ENCODE measurements at regions not wholly inside any gene's neighbourhood (a gene's known extent, or its start where the extent isn't known, plus 50 kb on each side); places are given as distances from the start of the nearest gene placed in this dataset.
"Not testable (repeated sequence)": the region's sequence is repeated elsewhere in the genome, so short reads cannot be mapped to it uniquely, and the experiment has no call there.

DNA sequence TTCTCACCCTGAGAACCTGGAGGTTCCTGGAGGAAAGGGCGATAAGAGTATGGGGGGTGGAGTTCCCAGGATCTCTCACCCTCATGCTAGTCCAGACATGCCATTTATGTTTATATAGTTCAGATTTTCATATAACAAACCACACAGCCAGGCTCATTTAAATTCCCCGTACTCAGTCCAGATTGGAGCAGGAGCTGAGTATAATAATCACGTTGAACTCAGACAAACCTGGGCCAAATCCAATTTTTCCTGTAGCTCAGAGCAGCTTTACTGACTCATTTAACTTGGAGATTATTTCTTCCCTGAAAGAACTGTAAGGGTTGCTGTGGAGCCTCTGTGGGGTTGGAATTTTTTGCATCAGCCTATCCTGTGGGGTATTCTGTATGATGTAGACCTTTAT lies 660.8 kb downstream of the TMEM121 start:
- no peak for DNase-seq (ENCODE audit: low read depth)
- no peak overlapping the region for H3K4me3 ChIP-seq (ENCODE audit: low read length)
- TF ChIP-seq, protein P1, sequence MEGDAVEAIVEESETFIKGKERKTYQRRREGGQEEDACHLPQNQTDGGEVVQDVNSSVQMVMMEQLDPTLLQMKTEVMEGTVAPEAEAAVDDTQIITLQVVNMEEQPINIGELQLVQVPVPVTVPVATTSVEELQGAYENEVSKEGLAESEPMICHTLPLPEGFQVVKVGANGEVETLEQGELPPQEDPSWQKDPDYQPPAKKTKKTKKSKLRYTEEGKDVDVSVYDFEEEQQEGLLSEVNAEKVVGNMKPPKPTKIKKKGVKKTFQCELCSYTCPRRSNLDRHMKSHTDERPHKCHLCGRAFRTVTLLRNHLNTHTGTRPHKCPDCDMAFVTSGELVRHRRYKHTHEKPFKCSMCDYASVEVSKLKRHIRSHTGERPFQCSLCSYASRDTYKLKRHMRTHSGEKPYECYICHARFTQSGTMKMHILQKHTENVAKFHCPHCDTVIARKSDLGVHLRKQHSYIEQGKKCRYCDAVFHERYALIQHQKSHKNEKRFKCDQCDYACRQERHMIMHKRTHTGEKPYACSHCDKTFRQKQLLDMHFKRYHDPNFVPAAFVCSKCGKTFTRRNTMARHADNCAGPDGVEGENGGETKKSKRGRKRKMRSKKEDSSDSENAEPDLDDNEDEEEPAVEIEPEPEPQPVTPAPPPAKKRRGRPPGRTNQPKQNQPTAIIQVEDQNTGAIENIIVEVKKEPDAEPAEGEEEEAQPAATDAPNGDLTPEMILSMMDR (conservative IDR thresholded peaks at IDR 0.05; ENCODE audit: low read depth, low read length): no peak

DNA sequence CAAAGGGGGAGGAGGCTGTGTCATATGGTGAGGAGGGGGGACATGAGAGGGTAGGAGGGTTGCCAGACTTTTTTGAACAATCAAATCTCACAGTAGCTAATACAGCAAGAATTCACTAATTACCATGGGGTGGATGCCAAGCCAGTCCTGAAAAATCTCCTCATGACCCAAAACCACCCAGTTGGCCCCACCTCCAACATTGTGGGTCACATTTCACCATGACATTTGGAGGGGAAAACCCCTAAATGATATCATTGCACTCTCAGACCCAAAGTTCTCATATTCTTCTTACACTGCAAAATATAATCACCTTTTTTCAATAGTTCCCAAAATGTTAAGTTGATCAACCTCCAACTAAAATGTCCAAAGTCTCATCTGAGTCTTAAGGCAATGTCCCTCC lies 666.3 kb downstream of the TMEM121 start:
- DNase-seq (ENCODE audit: low read depth): not testable (repeated sequence)

DNA sequence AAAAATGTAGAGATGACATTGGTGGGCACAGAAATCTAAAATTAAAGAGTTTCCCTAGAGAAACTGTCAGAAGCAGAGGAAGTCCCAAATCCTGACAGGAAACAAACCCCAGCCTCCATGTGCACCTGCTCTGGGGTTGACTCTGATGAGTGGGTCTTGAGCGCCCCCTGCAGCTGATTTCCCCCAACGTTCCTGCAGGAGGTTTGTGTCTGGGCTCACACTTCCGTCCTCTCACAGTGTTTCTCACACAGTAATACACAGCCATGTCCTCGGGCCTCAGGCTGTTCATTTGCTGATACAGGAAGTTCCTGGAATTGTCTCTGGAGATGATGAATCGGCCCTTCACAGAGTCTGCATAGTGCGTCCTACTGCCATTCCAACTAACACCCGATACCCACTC lies 670.1 kb downstream of the TMEM121 start:
- DNase-seq (ENCODE audit: low read depth); H3K4me3 ChIP-seq (ENCODE audit: low read length): not testable (repeated sequence)

More for the DNA sequence above, 666.3 kb downstream of the TMEM121 start:
- not testable (repeated sequence) for H3K4me3 ChIP-seq (ENCODE audit: low read length)

DNA sequence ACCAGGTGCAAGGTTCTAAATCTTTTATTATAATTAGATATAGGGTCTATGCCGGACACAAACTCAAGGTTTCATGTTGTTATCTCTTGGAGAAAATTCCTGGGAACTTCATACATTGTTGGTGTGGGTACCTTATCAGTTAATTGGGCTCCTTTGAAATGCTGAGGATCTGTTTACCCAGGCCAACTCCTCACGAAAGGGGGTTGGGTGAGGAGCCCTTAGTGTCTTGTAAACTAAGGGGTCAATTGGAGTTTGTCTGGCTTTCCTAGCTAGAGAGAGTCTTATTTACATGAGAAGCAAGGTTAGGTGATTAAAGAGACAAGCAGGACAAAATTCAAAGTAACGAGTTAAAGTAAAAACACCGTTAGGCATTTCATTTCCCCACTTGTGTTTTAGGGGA lies 670.9 kb downstream of the TMEM121 start:
- not testable (repeated sequence) for DNase-seq (ENCODE audit: low read depth); H3K4me3 ChIP-seq (ENCODE audit: low read length)

DNA sequence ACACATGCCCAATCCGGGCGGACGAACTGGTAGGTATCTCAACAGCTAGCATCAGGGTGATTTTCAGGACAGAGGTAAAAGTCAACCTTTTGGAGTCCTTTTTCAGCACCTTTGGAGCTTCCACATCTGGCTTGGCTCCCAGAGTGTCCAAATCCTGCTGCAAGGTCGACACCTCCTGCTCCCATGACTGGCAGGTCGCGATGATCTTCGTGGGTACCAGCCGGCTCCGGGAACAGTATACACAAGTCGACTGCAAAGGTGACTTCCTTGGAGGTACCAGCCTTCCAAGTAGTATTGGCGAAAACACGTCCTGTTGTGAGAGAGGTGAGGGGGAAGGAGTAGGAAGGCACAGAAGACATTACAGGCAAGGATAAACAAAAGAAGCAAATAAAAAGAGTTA lies 672.7 kb downstream of the TMEM121 start:
- DNase-seq (ENCODE audit: low read depth): no peak
- no peak overlapping the region for H3K4me3 ChIP-seq (ENCODE audit: low read length)
- TF ChIP-seq, protein P1 (conservative IDR thresholded peaks at IDR 0.05; ENCODE audit: low read depth, low read length): no peak

DNA sequence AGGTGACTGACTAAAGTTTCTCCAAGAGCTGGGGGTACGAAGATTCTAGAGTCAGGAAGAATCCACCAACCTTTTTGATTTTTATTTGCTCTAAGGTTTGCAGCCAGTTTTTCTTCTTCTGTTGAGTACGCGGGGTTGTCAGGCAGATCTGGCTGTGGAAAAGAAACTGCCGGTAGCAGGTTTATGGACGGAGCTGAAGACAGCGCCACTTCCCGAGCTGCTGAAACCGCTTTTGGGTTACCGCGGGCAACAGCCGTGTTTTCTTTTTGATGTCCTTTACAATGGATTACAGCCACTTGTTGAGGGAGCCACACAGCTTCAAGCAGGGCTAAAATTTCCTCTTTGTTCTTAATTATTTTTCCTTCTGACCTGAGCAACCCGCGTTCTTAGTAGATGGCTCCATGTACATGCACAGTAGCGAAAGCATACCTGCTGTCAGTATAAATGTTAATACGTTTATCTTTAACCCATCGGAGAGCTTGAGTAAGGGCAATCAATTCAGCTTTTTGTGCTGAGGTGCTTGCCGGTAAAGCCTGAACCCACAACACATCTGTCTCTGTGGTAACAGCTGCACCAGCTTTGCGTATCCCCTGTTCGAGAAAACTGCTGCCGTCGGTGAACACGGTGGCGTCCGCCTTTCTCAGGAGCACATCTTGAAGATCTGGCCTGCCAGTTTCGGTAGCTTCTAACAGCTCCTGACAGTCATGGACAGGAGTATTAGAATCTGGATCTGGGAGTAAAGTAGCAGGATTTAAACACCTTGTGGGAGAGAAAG lies 674.3 kb downstream of the TMEM121 start:
- H3K4me3 ChIP-seq (ENCODE audit: low read length): no peak overlapping the region
- TF ChIP-seq, protein P1 (conservative IDR thresholded peaks at IDR 0.05; ENCODE audit: low read depth, low read length): no peak
- DNase-seq (ENCODE audit: low read depth): no peak

DNA sequence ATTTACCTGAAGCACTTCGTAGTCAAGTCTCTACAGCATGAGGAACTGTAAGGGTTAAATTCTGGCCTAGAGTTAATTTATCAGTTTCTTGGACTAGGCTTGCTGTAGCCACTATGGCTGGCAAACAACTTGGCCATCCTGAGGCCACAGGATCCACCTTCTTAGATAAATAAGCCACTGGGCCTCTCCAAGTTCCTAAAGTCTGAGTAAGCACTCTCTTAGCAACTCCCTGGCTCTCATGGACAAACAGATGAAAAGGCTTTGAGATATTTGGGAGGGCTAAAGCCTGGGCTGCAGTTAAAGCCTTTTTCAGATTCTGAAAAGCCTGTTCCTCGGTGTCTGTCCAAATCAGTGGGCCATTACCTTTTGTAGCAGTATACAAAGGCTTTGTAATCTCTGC lies 675.0 kb downstream of the TMEM121 start:
- DNase-seq (ENCODE audit: low read depth): no peak
- TF ChIP-seq, protein P1 (conservative IDR thresholded peaks at IDR 0.05; ENCODE audit: low read depth, low read length): no peak

DNA sequence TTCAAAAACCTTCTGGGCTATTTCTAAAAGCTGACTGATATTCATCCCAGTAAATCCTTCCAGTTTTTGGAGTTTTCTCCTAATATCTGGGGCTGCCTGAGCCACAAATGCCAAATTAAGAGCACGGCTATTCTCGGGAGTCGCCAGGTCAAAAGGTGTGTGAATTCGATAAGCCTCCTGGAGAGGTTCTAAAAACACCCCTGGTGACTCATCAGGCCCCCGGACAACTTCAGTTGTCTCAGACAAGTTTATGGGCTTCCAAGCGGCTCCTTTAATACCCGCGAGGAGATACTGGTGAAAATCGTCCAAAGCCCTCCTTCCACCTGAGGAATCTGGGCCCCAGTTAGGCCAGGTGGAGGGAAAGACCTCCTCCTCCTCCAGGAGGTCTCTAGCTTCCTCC lies 677.1 kb downstream of the TMEM121 start:
- TF ChIP-seq, protein P1 (conservative IDR thresholded peaks at IDR 0.05; ENCODE audit: low read depth, low read length): no peak
- no peak overlapping the region for H3K4me3 ChIP-seq (ENCODE audit: low read length)
- DNase-seq (ENCODE audit: low read depth): no peak

More for the DNA sequence above, 675.0 kb downstream of the TMEM121 start:
- H3K4me3 ChIP-seq (ENCODE audit: low read length): no peak overlapping the region

DNA sequence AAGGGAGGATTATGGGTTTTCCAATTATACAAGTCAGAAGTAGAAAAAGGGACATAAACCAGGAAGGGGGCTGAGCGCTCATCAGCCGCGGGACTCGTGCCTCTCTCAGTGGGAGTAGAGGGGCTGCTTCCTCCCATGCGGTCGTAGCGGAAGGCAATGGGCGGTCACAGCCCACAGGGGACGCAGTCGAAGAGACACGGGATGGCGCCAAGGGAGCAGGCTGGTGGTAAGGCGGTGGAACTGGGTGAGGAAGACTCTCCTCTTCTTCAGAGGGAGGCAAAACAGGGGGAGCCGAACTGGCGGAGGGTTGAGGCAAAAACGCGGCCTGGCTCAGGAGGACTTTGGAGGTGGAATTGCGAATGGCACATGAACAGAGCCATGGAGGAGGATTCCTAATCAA lies 677.7 kb downstream of the TMEM121 start:
- TF ChIP-seq, protein P1 (conservative IDR thresholded peaks at IDR 0.05; ENCODE audit: low read depth, low read length): no peak
- H3K4me3 ChIP-seq (ENCODE audit: low read length): no peak overlapping the region
- DNase-seq (ENCODE audit: low read depth): no peak
